Activated CD4-positive, alpha-beta T cell treated with anti-CD3 and anti-CD28 coated beads, Interleukin-2, amount 10 ng/mL, durations not matched to agents 24 days and 14 days (primary cell): ENCODE measurements at regions not wholly inside any gene's neighbourhood (a gene's known extent, or its start where the extent isn't known, plus 50 kb on each side); places are given as distances from the start of the nearest gene placed in this dataset.

Experiments
- DNase-seq: peaks from one replicate; pipeline ENCODE4 v3.0.0; 2022
- H3K27ac Mint-ChIP-seq: one replicate; pipeline ENCODE4 v1.8.0; 2022; ENCODE audit warnings: mild to moderate bottlenecking, mixed read lengths
- H3K27me3 Mint-ChIP-seq: one replicate; pipeline ENCODE4 v1.8.0; 2022; ENCODE audit warnings: mixed read lengths
- H3K36me3 Mint-ChIP-seq: one replicate; pipeline ENCODE4 v1.8.0; 2022; ENCODE audit warnings: low read depth, mild to moderate bottlenecking, mixed read lengths
- H3K4me1 Mint-ChIP-seq: one replicate; pipeline ENCODE4 v1.8.0; 2021; ENCODE audit warnings: mixed read lengths
- H3K4me3 Mint-ChIP-seq: one replicate; pipeline ENCODE4 v1.8.0; 2022; ENCODE audit warnings: mild to moderate bottlenecking, moderate library complexity, mixed read lengths
- H3K9me3 Mint-ChIP-seq: one replicate; pipeline ENCODE4 v1.8.0; 2021; ENCODE audit warnings: mixed read lengths
- intact Hi-C: fragments of 100-400 bp; cut with micrococcal nuclease; formaldehyde crosslinking; loops from one replicate; pipeline ENCODE4 v1.15.1; 2023

DNA sequence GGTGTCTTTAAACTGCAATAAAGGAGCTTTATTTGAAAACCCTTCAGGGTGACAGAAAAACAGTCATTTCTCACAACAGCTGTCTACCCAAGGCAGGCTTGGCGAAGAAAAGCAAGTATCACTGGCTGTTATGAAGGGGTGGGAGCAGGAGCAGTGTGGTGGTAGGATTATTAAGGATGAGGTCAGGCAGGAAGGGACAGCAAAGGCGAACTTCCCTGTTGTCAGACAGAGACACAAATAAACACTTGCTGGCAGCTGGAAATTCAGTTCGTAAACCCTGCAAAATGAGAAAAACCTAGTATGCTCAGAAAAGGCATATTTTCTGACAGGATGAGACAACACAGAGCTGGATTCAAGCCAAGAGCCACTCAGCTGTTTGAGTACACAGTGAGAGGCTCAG, 416.3 kb upstream of the CDH5 start:
- no peak overlapping the region for H3K27ac Mint-ChIP-seq
- DNase-seq = no peak
- intact Hi-C loops = no loop called here
- H3K36me3 Mint-ChIP-seq = no peaks in the 10 kb centered on the region
- H3K4me1 Mint-ChIP-seq = no peaks in the 10 kb centered on the region
- H3K9me3 Mint-ChIP-seq = no peaks in the 10 kb centered on the region
- no peak overlapping the region for H3K4me3 Mint-ChIP-seq
- H3K27me3 Mint-ChIP-seq = no peaks in the 10 kb centered on the region

DNA sequence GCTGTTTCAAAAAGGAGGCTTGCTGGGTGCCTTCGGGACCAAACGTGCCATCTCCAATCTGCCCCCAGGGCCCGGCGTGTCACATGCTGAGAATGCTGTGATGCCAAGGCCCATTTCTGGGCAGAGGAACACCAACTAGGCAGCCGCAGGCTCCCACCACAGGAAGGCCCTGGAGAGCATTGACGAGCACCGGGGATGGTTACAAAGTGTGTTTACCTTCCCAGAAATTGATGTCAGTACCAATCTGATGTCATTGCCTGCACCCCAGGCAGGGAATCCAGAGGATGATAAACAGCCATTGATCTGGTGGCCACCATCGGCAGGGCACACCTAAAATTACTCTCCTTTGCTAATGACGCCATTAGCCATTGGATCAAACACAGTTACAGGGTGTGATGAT, 418.1 kb upstream of the CDH5 start:
- no peaks in the 10 kb centered on the region for H3K36me3 Mint-ChIP-seq
- no peak overlapping the region for H3K4me3 Mint-ChIP-seq
- H3K27ac Mint-ChIP-seq = no peak overlapping the region
- no peaks in the 10 kb centered on the region for H3K9me3 Mint-ChIP-seq
- no peaks in the 10 kb centered on the region for H3K27me3 Mint-ChIP-seq
- DNase-seq = no peak
- intact Hi-C loops = no loop called here
- no peaks in the 10 kb centered on the region for H3K4me1 Mint-ChIP-seq

DNA sequence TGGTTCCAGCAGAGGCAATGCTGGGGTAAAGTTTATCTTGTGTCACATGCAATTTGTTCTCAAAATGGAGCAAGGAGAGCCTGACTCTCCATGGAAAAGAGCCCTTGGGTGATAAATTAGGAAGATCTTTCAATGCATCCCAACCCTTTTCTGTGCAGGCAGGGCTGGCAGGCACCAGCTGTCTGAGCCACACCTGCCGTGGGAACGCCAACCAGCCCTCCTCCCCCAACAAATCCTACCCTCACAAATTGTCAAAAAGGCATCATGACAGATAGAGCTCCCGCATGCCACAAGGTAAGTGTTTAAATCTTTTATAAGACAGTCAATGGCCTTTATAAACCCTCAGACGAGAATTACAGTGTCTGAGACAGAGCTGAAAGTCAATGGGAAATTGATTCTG, 418.5 kb upstream of the CDH5 start:
- Mint-ChIP-seq H3K4me3 (no peak overlapping the region), H3K27ac (no peak overlapping the region), H3K27me3 (no peaks in the 10 kb centered on the region), H3K36me3 (no peaks in the 10 kb centered on the region), H3K4me1 (no peaks in the 10 kb centered on the region), H3K9me3 (no peaks in the 10 kb centered on the region)
- DNase-seq = no peak
- intact Hi-C loops = no loop called here

DNA sequence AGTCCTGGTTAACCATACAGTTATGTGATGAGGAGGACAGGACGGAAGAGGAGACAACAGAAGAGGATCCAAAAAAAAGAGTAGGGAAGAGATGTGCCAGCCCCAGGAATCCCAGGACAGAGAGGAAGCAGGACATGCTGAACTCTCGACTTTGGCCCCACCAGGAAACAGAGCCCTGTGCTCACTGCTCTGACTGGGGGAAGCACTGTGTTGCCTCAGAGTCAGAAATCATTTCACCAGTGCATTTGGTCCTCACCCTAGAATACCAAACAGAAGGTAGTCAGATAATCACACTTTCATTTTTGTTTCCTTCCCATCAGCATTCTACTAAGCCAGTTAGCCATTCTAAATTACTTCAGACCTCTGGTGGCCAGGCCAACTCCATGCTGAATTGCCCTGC, 421.0 kb upstream of the CDH5 start:
- H3K4me1 Mint-ChIP-seq = no peaks in the 10 kb centered on the region
- no peaks in the 10 kb centered on the region for H3K9me3 Mint-ChIP-seq
- H3K27ac Mint-ChIP-seq = no peak overlapping the region
- DNase-seq = no peak
- H3K4me3 Mint-ChIP-seq = no peak overlapping the region
- no peaks in the 10 kb centered on the region for H3K36me3 Mint-ChIP-seq
- H3K27me3 Mint-ChIP-seq = no peaks in the 10 kb centered on the region
- intact Hi-C loops = no loop called here

DNA sequence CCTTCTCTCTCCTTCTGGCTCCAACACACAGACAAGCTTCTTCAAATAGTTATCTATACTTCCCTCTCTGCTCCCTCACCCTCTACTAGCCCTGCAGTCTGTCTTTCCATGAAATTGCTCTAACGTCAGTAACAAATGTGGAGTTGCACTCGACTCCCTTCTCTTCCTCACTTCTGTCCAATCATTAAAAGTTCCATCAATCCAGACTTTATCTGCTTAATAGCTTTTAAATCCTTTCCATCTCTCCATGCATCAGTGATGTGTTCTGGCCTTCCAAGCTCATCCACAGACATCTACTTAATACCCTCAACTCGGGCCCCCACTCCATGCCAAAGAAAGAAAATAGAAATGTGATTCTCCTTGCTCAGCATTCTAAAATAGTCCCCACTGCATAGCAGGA, 422.1 kb upstream of the CDH5 start:
- no peaks in the 10 kb centered on the region for H3K9me3 Mint-ChIP-seq
- no peak for DNase-seq
- H3K4me3 Mint-ChIP-seq = no peak overlapping the region
- no peaks in the 10 kb centered on the region for H3K27me3 Mint-ChIP-seq
- intact Hi-C loops = no loop called here
- H3K4me1 Mint-ChIP-seq = no peaks in the 10 kb centered on the region
- H3K27ac Mint-ChIP-seq = no peak overlapping the region
- no peaks in the 10 kb centered on the region for H3K36me3 Mint-ChIP-seq

DNA sequence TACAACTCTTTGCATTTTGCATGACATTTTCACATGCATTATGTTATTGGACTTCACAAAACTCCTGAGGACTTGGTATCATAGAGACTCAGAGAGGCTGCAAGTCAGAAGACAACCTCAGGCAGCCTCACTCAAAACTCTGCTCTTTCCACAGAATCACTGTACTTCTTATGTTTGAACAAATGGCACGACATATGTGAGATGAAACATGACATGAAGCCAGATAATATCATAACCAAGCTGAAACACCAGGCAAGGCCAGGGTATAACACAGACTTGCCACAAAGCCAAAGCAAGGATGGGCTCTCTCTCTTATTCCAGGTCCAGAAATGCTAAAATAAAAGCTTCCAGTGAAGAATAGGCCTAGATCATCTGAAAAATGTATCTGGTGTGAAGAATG, 425.8 kb upstream of the CDH5 start:
- H3K9me3 Mint-ChIP-seq = no peaks in the 10 kb centered on the region
- DNase-seq = no peak
- H3K4me3 Mint-ChIP-seq = no peak overlapping the region
- H3K4me1 Mint-ChIP-seq = no peaks in the 10 kb centered on the region
- H3K36me3 Mint-ChIP-seq = no peaks in the 10 kb centered on the region
- no peak overlapping the region for H3K27ac Mint-ChIP-seq
- intact Hi-C loops = no loop called here
- no peaks in the 10 kb centered on the region for H3K27me3 Mint-ChIP-seq

DNA sequence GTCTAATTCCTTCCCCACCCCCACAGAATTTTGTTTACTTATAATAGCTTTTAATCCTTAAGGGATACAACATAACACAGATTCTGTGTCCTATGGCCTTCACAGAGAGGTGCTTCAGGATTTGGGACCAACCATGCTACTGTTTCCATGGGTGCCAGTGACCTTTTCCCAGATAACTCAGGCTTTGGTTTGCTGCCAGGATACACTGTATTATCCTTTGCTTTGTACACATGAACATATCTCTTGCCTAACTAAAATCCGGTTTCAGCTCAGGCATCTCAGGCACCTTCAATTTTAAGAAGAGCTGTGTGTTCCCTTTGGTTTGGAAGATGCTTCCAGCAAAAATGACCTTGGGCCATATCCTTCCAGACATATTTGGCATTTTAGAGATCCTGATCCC, 428.4 kb upstream of the CDH5 start:
- H3K4me3 Mint-ChIP-seq = no peak overlapping the region
- no peaks in the 10 kb centered on the region for H3K36me3 Mint-ChIP-seq
- no peaks in the 10 kb centered on the region for H3K27me3 Mint-ChIP-seq
- no peak for DNase-seq
- no peaks in the 10 kb centered on the region for H3K4me1 Mint-ChIP-seq
- no peaks in the 10 kb centered on the region for H3K9me3 Mint-ChIP-seq
- intact Hi-C loops = no loop called here
- no peak overlapping the region for H3K27ac Mint-ChIP-seq

DNA sequence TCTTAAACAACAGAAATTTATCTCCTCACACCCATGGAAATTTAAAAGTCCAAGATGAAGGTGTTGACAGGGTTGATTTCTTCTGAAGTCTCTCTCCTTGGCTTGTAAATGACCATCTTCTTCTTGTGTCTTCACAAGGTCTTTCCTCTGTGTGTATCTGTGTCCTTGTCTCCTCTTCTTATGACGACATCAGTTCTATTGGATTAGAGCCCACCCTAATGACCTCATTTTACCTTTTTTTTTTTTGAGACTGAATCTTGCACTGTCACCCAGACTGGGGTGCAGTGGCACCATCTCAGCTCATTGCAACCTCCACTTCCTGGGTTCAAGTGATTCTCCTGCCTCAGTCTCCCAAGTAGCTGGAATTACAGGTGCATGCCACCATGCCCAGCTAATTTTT, 429.0 kb upstream of the CDH5 start:
- no peak for DNase-seq
- Mint-ChIP-seq H3K27ac (no peak overlapping the region), H3K9me3 (no peaks in the 10 kb centered on the region), H3K4me3 (no peak overlapping the region), H3K4me1 (no peaks in the 10 kb centered on the region), H3K27me3 (no peaks in the 10 kb centered on the region), H3K36me3 (no peaks in the 10 kb centered on the region)
- intact Hi-C loops = no loop called here

DNA sequence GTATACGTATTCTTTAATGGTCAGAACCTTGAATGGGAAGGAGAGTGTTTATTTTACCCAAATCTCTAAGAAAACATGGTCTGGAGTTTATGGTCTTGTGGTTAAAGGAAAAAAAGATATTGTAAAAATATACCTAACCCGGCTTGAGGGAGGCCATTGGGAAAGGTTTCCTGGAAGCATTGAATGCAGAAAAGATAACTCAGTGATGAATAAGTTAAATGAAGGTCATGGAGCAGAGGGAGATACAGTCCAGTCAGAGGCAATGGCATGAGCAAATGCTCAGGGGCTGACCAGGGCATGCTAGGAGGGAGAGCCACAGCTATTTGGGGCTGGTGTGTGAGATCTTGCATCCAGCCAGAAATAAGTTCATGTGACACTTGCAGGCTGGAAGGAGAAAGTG, 430.4 kb upstream of the CDH5 start:
- no peak overlapping the region for H3K27ac Mint-ChIP-seq
- no peaks in the 10 kb centered on the region for H3K27me3 Mint-ChIP-seq
- no peaks in the 10 kb centered on the region for H3K36me3 Mint-ChIP-seq
- H3K4me1 Mint-ChIP-seq = no peaks in the 10 kb centered on the region
- intact Hi-C loops = no loop called here
- H3K4me3 Mint-ChIP-seq = no peak overlapping the region
- DNase-seq = no peak
- H3K9me3 Mint-ChIP-seq = no peaks in the 10 kb centered on the region

DNA sequence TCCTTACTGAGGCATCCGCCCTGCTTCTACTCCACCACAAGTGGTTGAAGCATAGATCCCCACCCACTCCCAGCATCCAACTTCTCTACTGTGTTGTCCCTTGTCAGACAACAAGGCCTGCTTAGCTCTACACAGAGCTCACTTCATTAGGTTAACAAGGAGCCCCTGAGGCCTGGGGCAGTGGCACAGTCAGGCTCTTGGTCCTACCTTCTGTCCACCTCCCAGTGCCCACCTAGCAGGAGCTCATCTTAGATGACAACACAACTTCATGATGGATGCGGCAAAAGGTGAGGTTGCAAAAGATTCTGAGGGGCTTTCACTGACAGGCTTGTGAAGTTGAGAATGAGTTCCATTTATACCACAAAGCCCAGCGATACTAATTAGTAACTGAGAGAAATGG, 432.0 kb upstream of the CDH5 start:
- intact Hi-C loops = no loop called here
- Mint-ChIP-seq H3K27me3 (no peaks in the 10 kb centered on the region), H3K4me3 (no peak overlapping the region), H3K4me1 (no peaks in the 10 kb centered on the region), H3K9me3 (no peaks in the 10 kb centered on the region), H3K27ac (no peak overlapping the region), H3K36me3 (no peaks in the 10 kb centered on the region)
- no peak for DNase-seq

DNA sequence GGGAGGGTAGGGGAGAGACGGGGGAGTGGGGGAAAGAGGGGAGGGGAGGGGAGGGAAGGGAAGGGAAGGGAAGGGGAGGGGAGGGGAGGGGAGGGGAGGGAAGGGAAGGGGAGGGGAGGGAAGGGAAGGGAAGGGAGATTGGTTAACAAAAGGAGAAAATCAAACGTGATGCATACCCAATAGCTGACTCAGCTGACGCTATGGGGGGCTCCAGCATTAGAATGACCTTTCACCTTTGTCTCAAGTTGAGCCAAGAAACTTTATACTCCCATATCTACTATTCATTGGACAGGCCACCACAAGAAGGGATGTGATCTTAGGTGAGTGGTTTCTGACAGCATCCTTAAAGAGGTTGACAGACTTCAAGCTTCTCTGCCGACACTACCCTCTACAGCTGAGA, 432.8 kb upstream of the CDH5 start:
- H3K4me1 Mint-ChIP-seq = no peaks in the 10 kb centered on the region
- H3K27ac Mint-ChIP-seq = no peak overlapping the region
- no peaks in the 10 kb centered on the region for H3K27me3 Mint-ChIP-seq
- no peak overlapping the region for H3K4me3 Mint-ChIP-seq
- no peaks in the 10 kb centered on the region for H3K9me3 Mint-ChIP-seq
- intact Hi-C loops = no loop called here
- DNase-seq = no peak
- H3K36me3 Mint-ChIP-seq = no peaks in the 10 kb centered on the region

DNA sequence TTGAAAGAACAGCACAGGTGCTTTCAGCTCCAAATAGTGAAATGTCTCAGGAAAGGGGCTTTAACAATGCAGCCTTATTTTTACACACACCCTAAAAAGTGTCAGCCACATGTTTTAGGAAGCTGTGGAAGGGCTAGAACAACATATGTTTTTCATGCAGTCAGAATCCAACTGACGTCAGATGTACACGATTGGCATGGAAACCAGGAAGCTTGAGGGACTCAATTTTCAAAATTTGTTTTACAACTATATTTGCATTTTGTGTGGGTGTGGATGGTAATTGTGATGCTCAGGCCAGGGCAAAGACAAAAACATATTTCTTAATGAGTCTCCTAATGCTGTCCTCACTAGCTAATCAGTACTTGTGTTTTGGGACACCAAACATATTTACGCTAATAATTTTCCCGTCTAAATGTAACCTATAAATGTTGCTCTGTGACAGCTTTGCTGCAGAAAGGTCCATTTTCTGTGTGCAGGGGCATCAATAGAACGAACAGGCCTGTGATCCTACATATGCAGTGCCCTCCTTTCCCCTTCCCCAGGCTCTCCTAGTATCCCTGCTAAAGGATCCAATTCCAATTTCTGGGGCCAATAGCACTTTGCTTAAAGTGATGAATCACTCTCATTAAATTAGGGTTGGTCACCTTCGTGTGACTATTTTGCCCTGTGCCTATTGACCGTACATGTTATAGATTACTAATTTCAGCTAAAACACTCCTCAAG, 434.0 kb upstream of the CDH5 start:
- no peak for DNase-seq
- H3K9me3 Mint-ChIP-seq = no peaks in the 10 kb centered on the region
- intact Hi-C loops = no loop called here
- H3K4me1 Mint-ChIP-seq = no peaks in the 10 kb centered on the region
- H3K36me3 Mint-ChIP-seq = no peaks in the 10 kb centered on the region
- H3K27ac Mint-ChIP-seq = no peak overlapping the region
- H3K4me3 Mint-ChIP-seq = no peak overlapping the region
- no peaks in the 10 kb centered on the region for H3K27me3 Mint-ChIP-seq

DNA sequence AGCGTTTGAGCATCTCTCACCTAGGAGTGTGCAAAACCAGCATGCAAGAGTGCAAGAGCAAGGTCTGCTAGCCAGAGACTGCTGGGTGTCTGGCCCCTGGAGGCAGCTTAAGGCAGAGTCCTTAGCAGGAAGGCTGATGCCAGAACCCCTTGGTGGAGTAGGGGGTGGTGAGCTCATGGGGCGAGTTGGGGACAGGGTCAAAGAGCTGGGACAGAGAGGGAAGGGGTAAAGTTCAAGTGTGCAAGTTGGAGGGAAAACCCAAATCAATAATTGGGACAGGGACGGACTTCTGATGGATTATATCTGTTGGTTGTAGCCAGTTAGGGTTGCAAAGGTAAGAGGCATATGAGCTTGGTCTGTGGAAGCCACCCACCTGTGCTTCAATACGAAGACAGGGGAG, 443.6 kb upstream of the CDH5 start:
- Mint-ChIP-seq H3K4me3 (no peak overlapping the region), H3K36me3 (no peaks in the 10 kb centered on the region)

DNA sequence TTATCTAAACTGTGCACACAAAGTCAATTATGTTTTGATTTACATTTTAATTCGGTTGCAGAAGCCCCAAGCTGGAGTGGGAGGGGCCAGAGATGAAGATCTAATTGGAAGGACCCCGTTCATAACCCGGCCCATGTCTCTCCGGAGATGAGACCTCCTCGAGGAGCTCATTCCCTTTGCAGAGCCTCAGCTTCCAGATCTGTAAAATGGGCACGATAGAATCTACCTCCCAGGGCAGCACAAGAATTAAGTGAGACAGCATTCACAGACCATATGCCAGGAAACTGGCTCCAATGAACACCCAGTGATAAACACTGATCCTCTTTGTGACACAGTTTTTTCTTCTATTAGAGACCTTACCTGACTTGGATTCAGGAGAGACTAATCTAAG, 446.5 kb upstream of the CDH5 start:
- no peaks in the 10 kb centered on the region for H3K9me3 Mint-ChIP-seq
- H3K4me1 Mint-ChIP-seq = no peaks in the 10 kb centered on the region
- DNase-seq = no peak
- H3K27ac Mint-ChIP-seq = no peak overlapping the region
- H3K27me3 Mint-ChIP-seq = no peaks in the 10 kb centered on the region
- H3K36me3 Mint-ChIP-seq = no peaks in the 10 kb centered on the region
- H3K4me3 Mint-ChIP-seq = no peak overlapping the region
- intact Hi-C loops = no loop called here

More for the DNA sequence above, 443.6 kb upstream of the CDH5 start:
- Mint-ChIP-seq H3K27ac (no peak overlapping the region), H3K27me3 (no peaks in the 10 kb centered on the region), H3K9me3 (no peaks in the 10 kb centered on the region), H3K4me1 (no peaks in the 10 kb centered on the region)
- intact Hi-C loops = no loop called here
- DNase-seq = no peak

DNA sequence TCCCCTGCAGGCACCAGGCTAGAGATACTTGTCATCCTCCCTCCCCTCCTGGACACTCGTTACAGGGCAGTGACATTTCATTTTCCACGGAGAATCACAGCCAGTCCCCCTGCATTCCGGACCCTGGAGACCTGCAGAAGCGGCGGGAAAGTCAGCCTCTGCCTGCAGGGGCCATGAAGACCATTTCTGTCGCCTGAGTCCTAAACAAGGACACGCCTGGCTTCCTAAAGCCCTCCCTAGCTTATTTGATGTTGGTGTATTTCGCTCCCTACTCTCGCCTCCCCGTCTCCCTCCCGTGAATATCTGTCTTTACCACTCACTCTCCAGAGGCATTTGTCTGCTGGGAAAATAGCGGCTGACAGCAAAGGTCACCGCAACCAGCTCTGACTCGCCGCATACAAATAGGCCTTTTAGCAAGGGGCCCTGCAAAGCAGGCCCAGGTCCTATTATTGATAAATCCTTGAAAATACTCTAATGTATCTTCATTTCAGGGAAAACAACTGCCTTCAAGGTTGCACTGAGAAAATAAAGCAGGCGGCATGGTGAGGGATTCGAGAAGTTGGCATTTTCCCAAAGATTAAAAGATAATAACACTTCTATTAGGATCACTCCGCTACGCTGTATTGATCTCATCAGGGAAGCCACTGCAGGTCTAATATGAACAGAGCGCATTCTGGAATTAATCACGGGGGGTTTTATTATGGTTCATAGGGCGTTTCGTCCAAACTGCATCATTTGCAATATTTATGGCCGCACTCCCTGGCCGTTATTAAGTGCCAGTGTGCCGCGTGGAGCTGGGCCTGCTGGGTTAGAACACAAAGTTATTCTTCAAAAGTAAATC, 447.1 kb upstream of the CDH5 start:
- Mint-ChIP-seq H3K9me3 (no peaks in the 10 kb centered on the region), H3K4me1 (no peaks in the 10 kb centered on the region), H3K36me3 (no peaks in the 10 kb centered on the region), H3K27ac (no peak overlapping the region), H3K4me3 (no peak overlapping the region), H3K27me3 (no peaks in the 10 kb centered on the region)
- intact Hi-C loops = no loop called here
- DNase-seq = no peak
